SK-N-SH treated with all-trans-retinoic acid at 6 μM for 48 hours (cell line): ENCODE measurements at regions not wholly inside any gene's neighbourhood (a gene's known extent, or its start where the extent isn't known, plus 50 kb on each side); places are given as distances from the start of the nearest gene placed in this dataset.

ENCODE experiments used
- ARNTL ChIP-seq: fragments of 450-650 bp; formaldehyde crosslinking; IDR thresholded peaks from 2 replicates; pipeline ENCODE4 v1.5.0; 2020; ENCODE audit warnings: low read depth, mild to moderate bottlenecking, moderate library complexity, borderline replicate concordance
- CSRNP3 ChIP-seq: fragments of 250-450 bp; sonication (Bioruptor Pico); IDR thresholded peaks from 2 replicates; pipeline ENCODE4 v1.5.1; 2021; ENCODE audit warnings: mild to moderate bottlenecking, moderate library complexity
- GLIS3 ChIP-seq: fragments of 250-450 bp; sonication (Bioruptor Pico); IDR thresholded peaks from 2 replicates; pipeline ENCODE4 v1.5.0; 2020; ENCODE audit warnings: mild to moderate bottlenecking, moderate library complexity
- TSHZ2 ChIP-seq: fragments of 250-450 bp; sonication (Bioruptor Pico); IDR thresholded peaks from 2 replicates; pipeline ENCODE4 v1.5.0; 2020; ENCODE audit warnings: mild to moderate bottlenecking, moderate library complexity
- ZFP3 ChIP-seq: fragments of 250-450 bp; sonication (Bioruptor Pico); IDR thresholded peaks from 2 replicates; pipeline ENCODE4 v1.5.0; 2020; ENCODE audit warnings: mild to moderate bottlenecking, moderate library complexity
- ZNF70 ChIP-seq: fragments of 450-650 bp; formaldehyde crosslinking; IDR thresholded peaks from 2 replicates; pipeline ENCODE4 v1.5.0; 2020; ENCODE audit warnings: mild to moderate bottlenecking, moderate library complexity
- ZNF8 ChIP-seq: fragments of 450-650 bp; formaldehyde crosslinking; IDR thresholded peaks from 2 replicates; pipeline ENCODE4 v1.5.0; 2020; ENCODE audit warnings: mild to moderate bottlenecking, moderate library complexity
- TF ChIP-seq, protein P1 (sequence below): fragments of 250-450 bp; sonication (Bioruptor Pico); IDR thresholded peaks from 2 replicates; pipeline ENCODE4 v1.8.0; 2020; ENCODE audit warnings: mild to moderate bottlenecking, moderate library complexity, borderline replicate concordance

DNA sequence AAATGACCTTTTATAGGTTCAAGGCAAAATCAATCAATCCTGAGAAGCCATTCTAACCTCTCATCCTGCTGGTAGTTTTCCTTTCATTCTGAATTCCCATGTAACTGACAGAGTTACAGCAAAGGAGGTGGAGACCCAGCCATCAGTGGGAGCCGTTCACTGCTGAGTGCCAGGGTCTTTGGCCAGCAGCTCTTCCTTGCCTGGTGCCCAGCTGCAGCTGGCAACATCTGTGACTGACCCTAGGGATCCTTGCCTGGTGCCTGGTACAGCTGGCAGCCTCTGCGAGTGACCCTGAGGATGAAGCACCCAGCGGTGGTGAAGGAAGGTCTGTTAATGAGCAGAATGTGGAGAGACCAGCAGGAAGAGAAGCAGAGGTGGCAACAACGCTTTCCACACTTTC, 314.6 kb downstream of the THBS2 start:
- TF ChIP-seq ZFP3 (no peak), GLIS3 (CRISPR knock-in tag) (no peak), ZNF70 (no peak), TSHZ2 (CRISPR knock-in tag) (no peak), ARNTL (CRISPR knock-in tag) (no peak), CSRNP3 (CRISPR knock-in tag) (no peak), ZNF8 (CRISPR knock-in tag) (no peak)
- TF ChIP-seq, protein P1, sequence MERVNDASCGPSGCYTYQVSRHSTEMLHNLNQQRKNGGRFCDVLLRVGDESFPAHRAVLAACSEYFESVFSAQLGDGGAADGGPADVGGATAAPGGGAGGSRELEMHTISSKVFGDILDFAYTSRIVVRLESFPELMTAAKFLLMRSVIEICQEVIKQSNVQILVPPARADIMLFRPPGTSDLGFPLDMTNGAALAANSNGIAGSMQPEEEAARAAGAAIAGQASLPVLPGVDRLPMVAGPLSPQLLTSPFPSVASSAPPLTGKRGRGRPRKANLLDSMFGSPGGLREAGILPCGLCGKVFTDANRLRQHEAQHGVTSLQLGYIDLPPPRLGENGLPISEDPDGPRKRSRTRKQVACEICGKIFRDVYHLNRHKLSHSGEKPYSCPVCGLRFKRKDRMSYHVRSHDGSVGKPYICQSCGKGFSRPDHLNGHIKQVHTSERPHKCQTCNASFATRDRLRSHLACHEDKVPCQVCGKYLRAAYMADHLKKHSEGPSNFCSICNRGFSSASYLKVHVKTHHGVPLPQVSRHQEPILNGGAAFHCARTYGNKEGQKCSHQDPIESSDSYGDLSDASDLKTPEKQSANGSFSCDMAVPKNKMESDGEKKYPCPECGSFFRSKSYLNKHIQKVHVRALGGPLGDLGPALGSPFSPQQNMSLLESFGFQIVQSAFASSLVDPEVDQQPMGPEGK (CRISPR knock-in tag), result no peak
